ENCODE measurements at regions not wholly inside any gene's neighbourhood (a gene's known extent, or its start where the extent isn't known, plus 50 kb on each side); places are given as distances from the start of the nearest gene placed in this dataset.

- H3K4me3 ChIP-seq = no peak overlapping the region
- H3K36me3 ChIP-seq = no peaks in the 10 kb centered on the region
- no peak for TF ChIP-seq POLR2A (IDR thresholded peaks at IDR 0.05)
- TF ChIP-seq CTCF (IDR thresholded peaks at IDR 0.05) = no peak
- H3K27ac ChIP-seq = no peak overlapping the region
- no peak for DNase-seq
- no peaks in the 10 kb centered on the region for H3K9me3 ChIP-seq
- H3K4me1 ChIP-seq = no peaks in the 10 kb centered on the region
- H3K27me3 ChIP-seq = no peaks in the 10 kb centered on the region
Observed at GRCh38 chr4:89665662-89666061, 171.3 kb downstream of the SNCA start.

- no peak for DNase-seq
- H3K36me3 ChIP-seq = no peaks in the 10 kb centered on the region
- H3K27me3 ChIP-seq = no peaks in the 10 kb centered on the region
- H3K9me3 ChIP-seq = no peaks in the 10 kb centered on the region
- TF ChIP-seq POLR2A (IDR thresholded peaks at IDR 0.05) (no peak), CTCF (IDR thresholded peaks at IDR 0.05) (no peak)
- no peak overlapping the region for H3K4me3 ChIP-seq
- H3K4me1 ChIP-seq = no peaks in the 10 kb centered on the region
- no peak overlapping the region for H3K27ac ChIP-seq
Observed at GRCh38 chr4:89664521-89664920, 172.4 kb downstream of the SNCA start.

- TF ChIP-seq CTCF (IDR thresholded peaks at IDR 0.05) = no peak
- no peak for TF ChIP-seq POLR2A (IDR thresholded peaks at IDR 0.05)
- H3K36me3 ChIP-seq = no peaks in the 10 kb centered on the region
- no peak for DNase-seq
- no peaks in the 10 kb centered on the region for H3K27me3 ChIP-seq
- no peak overlapping the region for H3K27ac ChIP-seq
- no peak overlapping the region for H3K4me3 ChIP-seq
- H3K4me1 ChIP-seq = no peaks in the 10 kb centered on the region
- no peaks in the 10 kb centered on the region for H3K9me3 ChIP-seq
Observed at GRCh38 chr4:89661173-89661899, 175.6 kb downstream of the SNCA start.

GRCh38 chr4:89660444-89661172 is 176.4 kb downstream of the SNCA start:
- DNase-seq = no peak

GRCh38 chr4:89658701-89659024 is 178.3 kb downstream of the SNCA start:
- Histone ChIP-seq H3K4me1 (no peaks in the 10 kb centered on the region), H3K36me3 (no peaks in the 10 kb centered on the region), H3K9me3 (no peaks in the 10 kb centered on the region), H3K27me3 (no peaks in the 10 kb centered on the region), H3K4me3 (no peak overlapping the region), H3K27ac (no peak overlapping the region)
- DNase-seq = no peak
- TF ChIP-seq CTCF (IDR thresholded peaks at IDR 0.05) = no peak
- no peak for TF ChIP-seq POLR2A (IDR thresholded peaks at IDR 0.05)

More at GRCh38 chr4:89660444-89661172, 176.4 kb downstream of the SNCA start:
- no peak overlapping the region for H3K27ac ChIP-seq
- no peaks in the 10 kb centered on the region for H3K36me3 ChIP-seq
- H3K27me3 ChIP-seq = no peaks in the 10 kb centered on the region
- H3K9me3 ChIP-seq = no peaks in the 10 kb centered on the region
- H3K4me1 ChIP-seq = no peaks in the 10 kb centered on the region
- no peak for TF ChIP-seq POLR2A (IDR thresholded peaks at IDR 0.05)
- TF ChIP-seq CTCF (IDR thresholded peaks at IDR 0.05) = no peak
- H3K4me3 ChIP-seq = no peak overlapping the region
